HG03521 (cell line): ENCODE measurements at regions not wholly inside any gene's neighbourhood (a gene's known extent, or its start where the extent isn't known, plus 50 kb on each side); places are given as distances from the start of the nearest gene placed in this dataset.
"Not testable (repeated sequence)": the region's sequence is repeated elsewhere in the genome, so short reads cannot be mapped to it uniquely, and the experiment has no call there.

Experiments used
- ATAC-seq: cut with Tn5 transposase; IDR thresholded peaks from one replicate; pipeline ENCODE4 v1.9.1; 2021; ENCODE audit warnings: mild to moderate bottlenecking, moderate library complexity; ENCODE audit not compliant: unreplicated experiment

DNA sequence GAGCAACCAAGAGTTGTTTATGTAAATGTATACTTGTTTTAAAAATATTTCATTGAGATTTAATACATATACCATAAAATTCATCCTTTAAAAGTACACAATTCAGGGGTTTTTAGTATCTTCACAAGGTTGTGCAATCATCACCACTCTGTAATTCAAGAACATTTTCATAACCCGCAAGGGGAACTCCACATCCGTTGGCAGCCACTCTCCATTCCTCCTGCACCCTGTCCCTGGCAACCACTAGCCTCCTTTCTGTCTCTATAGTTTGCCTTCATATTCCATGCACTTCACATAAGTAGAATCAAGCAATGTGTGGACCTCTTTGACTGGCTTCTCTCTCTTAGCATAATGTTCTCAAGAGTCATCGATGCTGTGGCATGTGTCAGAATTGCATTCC lies 104.2 kb upstream of the PDE10A start:
- ATAC-seq = no peak

- no peak for ATAC-seq
Observed at GRCh38 chr6:165766457-165766856, 103.4 kb upstream of the PDE10A start.

DNA sequence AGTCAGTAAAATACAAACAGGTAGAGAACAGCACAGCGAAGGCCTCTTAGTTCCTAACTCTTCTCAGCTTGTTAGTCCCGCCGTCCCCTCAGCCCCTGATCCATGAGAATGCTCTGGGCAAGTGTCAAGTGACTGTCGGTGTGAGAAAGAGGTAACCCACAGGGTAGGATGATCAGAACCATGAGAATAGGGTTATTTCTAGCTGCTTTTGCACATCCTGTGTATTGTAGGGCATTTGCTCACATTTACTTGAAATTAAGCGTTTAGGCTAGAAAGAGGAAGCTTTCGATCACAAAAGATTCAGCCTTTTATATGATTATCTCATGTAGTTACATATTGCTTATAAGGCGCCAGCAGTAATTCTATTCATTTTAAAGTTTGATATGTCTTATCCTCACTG lies 103.0 kb upstream of the PDE10A start:
- no peak for ATAC-seq

GRCh38 chr6:165765256-165765655 lies 102.2 kb upstream of the PDE10A start:
- ATAC-seq = not testable (repeated sequence)

- no peak for ATAC-seq
Observed at GRCh38 chr6:165762876-165763275, 99.8 kb upstream of the PDE10A start.

DNA sequence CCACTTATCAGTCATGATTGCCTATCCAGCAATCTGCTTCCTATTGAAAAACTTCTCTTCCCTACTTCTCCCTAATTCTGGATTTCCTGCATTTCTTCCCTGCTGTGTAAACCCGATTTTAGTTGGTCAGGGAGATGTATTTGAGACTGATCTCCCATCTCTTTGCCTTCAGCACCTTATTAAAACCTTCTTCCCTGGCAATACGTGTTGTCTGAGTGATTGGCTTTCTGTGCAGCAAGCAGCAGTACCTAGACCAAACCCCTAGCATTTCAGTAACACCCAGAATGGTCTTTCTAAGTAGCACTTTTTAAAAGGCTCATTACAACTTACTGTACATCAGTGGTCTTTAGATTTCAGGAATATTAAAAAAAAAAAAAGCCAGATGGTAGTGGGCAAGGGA lies 99.1 kb upstream of the PDE10A start:
- ATAC-seq = no peak

DNA sequence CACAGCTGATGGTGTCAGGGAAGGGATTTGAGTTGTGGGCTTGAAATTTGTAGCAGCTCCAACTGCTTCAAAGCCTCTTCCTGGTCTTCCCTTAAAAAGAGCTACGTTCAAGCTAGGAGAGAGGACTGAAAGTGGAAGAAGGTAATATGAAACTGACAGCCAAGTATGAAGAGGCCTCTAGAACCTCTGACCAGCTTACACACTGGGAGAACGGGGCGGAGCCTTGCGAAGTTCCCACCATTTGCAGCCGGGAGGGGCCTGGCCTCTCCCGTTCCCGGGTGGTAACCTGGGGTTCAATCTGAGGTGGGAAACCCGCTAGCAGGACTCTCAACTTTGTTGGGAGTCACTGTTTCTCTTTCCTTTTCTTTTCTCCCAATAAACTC lies 97.8 kb upstream of the PDE10A start:
- ATAC-seq = no peak

DNA sequence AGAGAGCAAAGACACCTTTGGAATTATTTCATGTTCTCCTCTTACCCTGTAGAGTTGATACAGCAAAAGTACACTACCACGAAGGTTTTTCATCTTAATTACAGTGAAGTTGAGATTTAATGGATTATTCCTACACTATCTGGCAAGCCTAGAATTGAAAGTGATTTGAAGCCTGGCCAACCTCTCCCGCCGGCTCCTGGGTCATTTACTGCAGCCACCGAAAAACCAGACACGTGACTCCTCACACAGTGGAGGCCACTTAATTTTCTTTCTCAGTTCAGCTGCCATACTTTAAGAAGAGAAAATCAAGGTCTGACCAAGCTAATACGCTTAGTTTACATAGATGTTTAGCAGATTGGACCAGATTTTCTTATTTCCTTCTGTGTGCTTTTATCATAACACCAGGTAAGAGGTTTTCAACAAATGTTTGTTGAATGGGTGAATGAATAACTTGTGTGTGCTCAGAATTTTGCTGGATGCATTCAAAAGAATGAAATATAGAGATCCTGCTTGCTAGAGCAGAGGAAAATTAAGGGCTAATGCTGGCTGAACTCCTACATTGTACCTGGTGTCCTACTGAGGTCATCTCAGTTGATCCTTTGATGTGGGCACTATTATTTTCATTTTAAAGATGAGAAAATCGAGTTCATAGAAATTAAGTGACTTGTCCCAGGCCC lies 97.2 kb upstream of the PDE10A start:
- ATAC-seq = no peak

- no peak for ATAC-seq
Observed at GRCh38 chr6:165758441-165758840, 95.4 kb upstream of the PDE10A start.

DNA sequence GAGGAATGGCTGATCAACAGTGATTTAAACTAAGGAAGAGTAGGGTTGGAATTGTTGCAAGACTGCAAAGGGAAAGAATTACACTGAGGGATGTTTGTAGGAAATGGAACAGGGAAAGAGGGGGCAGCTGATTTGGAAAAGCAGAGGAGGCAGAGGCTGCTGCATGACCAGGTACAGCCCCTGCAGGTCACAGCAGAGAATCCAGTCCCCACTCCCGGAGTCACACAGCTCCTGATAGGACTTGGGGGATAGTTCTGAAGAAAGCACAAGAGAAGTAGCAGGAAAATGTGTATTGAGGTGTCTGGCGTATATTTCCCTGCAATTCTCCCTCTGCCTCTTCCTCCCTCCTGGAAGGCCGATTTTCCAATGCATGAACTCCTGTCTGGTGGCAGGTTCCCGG lies 92.5 kb upstream of the PDE10A start:
- no peak for ATAC-seq

DNA sequence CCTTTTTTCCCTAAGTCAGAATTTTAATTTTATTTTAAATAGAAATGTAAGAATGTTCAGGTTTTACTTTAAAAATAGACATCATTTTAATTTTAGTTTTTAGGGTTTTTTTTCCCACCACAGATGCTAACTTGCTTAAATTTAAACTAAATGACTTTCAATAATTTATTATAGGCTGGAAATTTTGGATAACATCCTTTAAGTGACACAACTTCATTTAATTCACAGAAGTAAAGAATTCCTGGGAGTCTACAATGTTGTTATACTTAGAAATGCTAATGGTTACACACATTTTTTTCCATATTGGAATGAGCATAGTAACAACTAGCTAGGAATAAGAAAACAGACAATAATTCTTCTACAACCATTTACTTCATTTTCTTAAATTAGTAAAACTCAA lies 90.5 kb upstream of the PDE10A start:
- no peak for ATAC-seq

DNA sequence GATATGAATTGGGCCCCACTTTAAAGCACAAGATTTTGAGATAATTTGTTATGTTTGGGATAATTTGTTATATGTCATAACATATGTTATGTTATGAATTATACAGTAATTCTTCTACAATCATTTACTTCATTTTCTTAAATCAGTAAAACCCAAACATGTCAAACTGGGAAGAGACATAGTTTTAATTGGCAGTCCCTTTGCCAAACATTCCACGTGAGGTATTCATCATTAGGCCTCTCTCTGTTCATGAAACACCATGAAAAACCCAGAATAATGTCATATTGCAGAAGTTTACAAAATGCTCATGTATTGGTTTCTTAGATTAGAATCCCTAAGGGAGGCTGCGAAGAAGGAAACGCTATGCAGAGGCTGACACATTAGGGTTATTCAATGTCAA lies 89.4 kb upstream of the PDE10A start:
- no peak for ATAC-seq

DNA sequence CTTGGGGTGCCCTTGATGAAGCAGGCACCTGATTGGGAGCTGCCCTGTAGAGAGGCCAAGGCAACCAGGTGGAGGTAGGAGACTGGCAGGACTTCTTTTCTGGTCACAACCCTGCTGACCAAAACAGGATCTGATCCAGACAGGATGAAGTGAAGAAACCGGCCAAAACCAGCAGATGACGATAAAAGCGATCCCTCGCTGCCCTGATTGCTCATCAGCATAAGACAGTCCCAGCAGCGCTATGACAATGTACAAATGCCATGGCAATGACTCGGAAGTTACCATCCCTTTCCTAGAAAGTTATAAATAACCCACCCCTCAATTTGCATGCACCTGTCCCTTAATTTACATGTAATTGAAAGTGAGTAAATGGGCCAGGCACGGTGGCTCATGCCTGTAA lies 88.4 kb upstream of the PDE10A start:
- ATAC-seq = no peak

DNA sequence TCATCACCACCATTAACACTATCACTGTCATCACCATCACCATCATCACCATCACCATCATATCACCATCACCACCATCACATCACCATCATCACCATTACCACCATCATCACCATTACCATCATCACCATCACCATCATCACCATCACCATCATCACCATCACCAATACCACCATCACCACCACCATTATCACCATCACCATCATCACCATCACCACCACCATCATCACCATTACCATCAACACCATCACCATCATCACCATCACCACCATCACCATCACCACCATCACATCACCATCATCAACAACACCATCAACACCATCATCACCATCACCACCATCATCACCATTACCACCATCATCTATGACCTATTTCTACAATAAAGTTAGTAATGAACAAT lies 86.1 kb upstream of the PDE10A start:
- no peak for ATAC-seq

DNA sequence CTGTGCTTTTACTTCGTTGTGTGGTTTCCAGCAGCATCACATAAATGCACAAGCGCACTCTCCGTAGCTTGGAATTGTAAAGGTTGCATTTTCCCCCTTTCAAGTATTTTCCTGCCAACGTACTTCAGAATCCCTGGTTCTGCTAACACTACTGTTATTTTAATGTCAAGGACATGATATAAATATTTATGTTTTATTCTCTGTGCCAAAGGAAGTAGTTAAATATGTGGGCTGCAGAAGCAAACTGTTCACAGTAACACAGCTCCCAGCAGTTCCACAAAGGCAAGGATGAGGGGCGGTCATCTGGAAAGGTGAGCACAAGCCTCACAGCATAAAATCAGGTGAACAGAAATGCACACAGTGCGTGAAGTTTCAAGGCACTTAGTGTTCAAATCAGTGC lies 85.3 kb upstream of the PDE10A start:
- ATAC-seq = no peak

DNA sequence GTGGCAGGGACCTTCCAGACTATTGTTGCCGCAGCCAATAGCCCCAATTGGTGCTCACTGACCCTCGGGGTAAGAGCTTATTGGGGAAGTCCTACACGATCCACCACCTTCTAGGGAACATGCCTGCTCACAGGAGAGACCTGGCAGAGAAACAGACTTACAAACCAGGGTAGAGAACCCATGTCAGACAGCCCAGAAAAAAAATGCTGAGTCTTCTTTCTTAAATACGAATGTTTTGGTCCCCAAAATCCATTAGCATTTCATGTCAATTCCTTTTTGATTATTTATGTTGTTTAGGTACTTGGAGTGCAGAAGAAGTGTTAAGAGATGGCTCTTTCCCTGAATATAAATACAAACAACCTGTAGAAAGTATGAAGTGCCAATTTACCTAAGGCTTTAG lies 84.9 kb upstream of the PDE10A start:
- no peak for ATAC-seq

- ATAC-seq = no peak
Observed at GRCh38 chr6:165746331-165746730, 83.3 kb upstream of the PDE10A start.

GRCh38 chr6:165745492-165745891 lies 82.5 kb upstream of the PDE10A start:
- ATAC-seq = no peak

- ATAC-seq = no peak
Observed at GRCh38 chr6:165744555-165745228, 81.7 kb upstream of the PDE10A start.

GRCh38 chr6:165743366-165743898 lies 80.4 kb upstream of the PDE10A start:
- no peak for ATAC-seq

GRCh38 chr6:165742047-165742446 lies 79.0 kb upstream of the PDE10A start:
- ATAC-seq = no peak

DNA sequence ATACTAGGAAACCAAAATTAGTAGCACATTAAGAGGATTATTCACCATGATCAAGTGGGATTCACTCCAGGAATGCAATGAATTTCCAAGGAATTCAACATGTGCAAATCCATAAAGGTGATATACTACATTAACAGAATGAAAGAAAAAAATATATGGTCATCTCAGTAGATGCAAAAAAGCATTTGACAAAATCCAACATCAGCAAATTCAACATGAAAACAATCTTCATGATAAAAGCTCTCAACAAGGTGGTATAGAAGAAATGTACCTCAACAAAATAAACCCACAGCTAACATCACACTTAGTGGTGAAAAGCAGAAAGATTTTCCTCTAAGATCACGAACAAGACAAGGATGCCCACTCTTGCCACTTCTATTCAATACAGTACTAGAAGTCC lies 74.4 kb upstream of the PDE10A start:
- ATAC-seq = no peak

GRCh38 chr6:165735065-165735464 lies 72.0 kb upstream of the PDE10A start:
- ATAC-seq = no peak
